ENCODE measurements at regions not wholly inside any gene's neighbourhood (a gene's known extent, or its start where the extent isn't known, plus 50 kb on each side); places are given as distances from the start of the nearest gene placed in this dataset.

GRCh38 chr2:211129798-211130197 is 573.4 kb downstream of the CPS1 start:
- Histone ChIP-seq H3K27me3 (ENCODE audit: low read depth) (no peaks in the 10 kb centered on the region), H3K36me3 (no peaks in the 10 kb centered on the region), H3K4me1 (no peaks in the 10 kb centered on the region), H3K4me3 (no peak overlapping the region), H3K9me3 (no peaks in the 10 kb centered on the region), H3K27ac (no peak overlapping the region)
- intact Hi-C loops (cut with DNase I), result no loop called here
- TF ChIP-seq CTCF (IDR thresholded peaks at IDR 0.05), result no peak
- no peak for ATAC-seq
- DNase-seq, result no peak

DNA sequence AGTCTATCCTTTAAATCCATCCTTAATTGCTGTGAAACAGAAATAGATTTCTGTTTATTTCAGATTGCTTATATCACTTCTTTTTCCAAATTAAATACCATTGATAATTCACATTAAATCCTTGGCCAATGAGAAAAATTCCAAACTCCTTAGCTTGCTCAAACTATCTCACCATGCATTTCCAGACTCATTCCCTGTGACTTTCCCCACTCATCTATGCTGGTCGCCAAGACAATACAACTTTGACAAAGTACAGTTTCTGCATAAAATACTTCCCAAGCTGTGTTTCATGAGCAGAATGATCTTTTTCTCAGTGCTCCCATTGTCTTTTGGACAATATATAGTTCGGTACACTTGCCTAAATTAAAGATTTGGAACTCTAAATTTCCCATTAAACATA is 575.6 kb downstream of the CPS1 start:
- DNase-seq, result no peak
- Histone ChIP-seq H3K4me1 (no peaks in the 10 kb centered on the region), H3K9me3 (no peaks in the 10 kb centered on the region), H3K27me3 (ENCODE audit: low read depth) (no peaks in the 10 kb centered on the region), H3K36me3 (no peaks in the 10 kb centered on the region), H3K27ac (no peak overlapping the region), H3K4me3 (no peak overlapping the region)
- no peak for TF ChIP-seq CTCF (IDR thresholded peaks at IDR 0.05)
- intact Hi-C loops (cut with DNase I), result no loop called here
- ATAC-seq, result no peak

- Histone ChIP-seq H3K27me3 (ENCODE audit: low read depth) (no peaks in the 10 kb centered on the region), H3K4me3 (no peak overlapping the region), H3K27ac (no peak overlapping the region), H3K36me3 (no peaks in the 10 kb centered on the region), H3K9me3 (no peaks in the 10 kb centered on the region), H3K4me1 (no peaks in the 10 kb centered on the region)
- DNase-seq (no peak), ATAC-seq (no peak)
- TF ChIP-seq CTCF (IDR thresholded peaks at IDR 0.05), result no peak
- intact Hi-C loops (cut with DNase I), result no loop called here
Measured at GRCh38 chr2:211132573-211132972, 576.2 kb downstream of the CPS1 start.

- no peak for ATAC-seq
- no peak for TF ChIP-seq CTCF (IDR thresholded peaks at IDR 0.05)
- intact Hi-C loops (cut with DNase I), result no loop called here
Measured at GRCh38 chr2:211133766-211134165, 577.4 kb downstream of the CPS1 start.

GRCh38 chr2:211138551-211138950 is 582.2 kb downstream of the CPS1 start:
- no peak for ATAC-seq
- H3K36me3 ChIP-seq, result no peaks in the 10 kb centered on the region
- no peak for DNase-seq
- no peak for TF ChIP-seq CTCF (IDR thresholded peaks at IDR 0.05)
- intact Hi-C loops (cut with DNase I), result no loop called here
- H3K4me3 ChIP-seq, result no peak overlapping the region
- H3K4me1 ChIP-seq, result no peaks in the 10 kb centered on the region
- H3K27ac ChIP-seq, result no peak overlapping the region
- H3K9me3 ChIP-seq, result no peaks in the 10 kb centered on the region
- H3K27me3 ChIP-seq (ENCODE audit: low read depth), result no peaks in the 10 kb centered on the region

More at GRCh38 chr2:211133766-211134165, 577.4 kb downstream of the CPS1 start:
- Histone ChIP-seq H3K4me3 (no peak overlapping the region), H3K36me3 (no peaks in the 10 kb centered on the region), H3K9me3 (no peaks in the 10 kb centered on the region), H3K4me1 (no peaks in the 10 kb centered on the region), H3K27me3 (ENCODE audit: low read depth) (no peaks in the 10 kb centered on the region), H3K27ac (no peak overlapping the region)
- no peak for DNase-seq

GRCh38 chr2:211141646-211142045 is 585.2 kb downstream of the CPS1 start:
- no peak for TF ChIP-seq CTCF (IDR thresholded peaks at IDR 0.05)
- DNase-seq, result no peak
- intact Hi-C loops (cut with DNase I), result no loop called here
- Histone ChIP-seq H3K36me3 (no peaks in the 10 kb centered on the region), H3K4me3 (no peak overlapping the region), H3K27ac (no peak overlapping the region), H3K9me3 (no peaks in the 10 kb centered on the region), H3K27me3 (ENCODE audit: low read depth) (no peaks in the 10 kb centered on the region), H3K4me1 (no peaks in the 10 kb centered on the region)
- no peak for ATAC-seq

Data from lower lobe of right lung (tissue), 2 donors.